ENCODE measurements at regions not wholly inside any gene's neighbourhood (a gene's known extent, or its start where the extent isn't known, plus 50 kb on each side); places are given as distances from the start of the nearest gene placed in this dataset.
A peak's percentile ranks its signal among the peaks of the same experiment; 100 is the strongest.

DNA sequence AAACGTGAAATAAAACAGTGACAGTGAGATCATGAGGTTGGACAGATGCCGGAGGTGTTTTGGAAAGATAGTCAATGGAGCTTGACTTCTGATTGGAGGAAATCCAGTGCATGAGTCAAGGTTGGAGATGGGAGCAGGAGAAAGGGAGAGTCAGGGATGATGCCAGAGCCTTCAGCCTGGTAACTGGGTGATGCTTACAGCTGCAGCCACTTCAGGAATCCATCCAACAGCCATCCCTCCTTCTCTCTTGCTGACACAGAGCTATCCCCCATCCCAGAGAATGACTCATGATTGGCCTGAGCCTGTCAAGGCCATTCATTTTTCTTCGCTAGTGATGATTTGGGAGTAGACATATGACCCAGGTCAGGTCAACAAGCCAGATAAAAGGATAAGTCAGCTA is 112.8 kb downstream of the SAMD5 start:
- peak; percentile 42 for DNase-seq

DNA sequence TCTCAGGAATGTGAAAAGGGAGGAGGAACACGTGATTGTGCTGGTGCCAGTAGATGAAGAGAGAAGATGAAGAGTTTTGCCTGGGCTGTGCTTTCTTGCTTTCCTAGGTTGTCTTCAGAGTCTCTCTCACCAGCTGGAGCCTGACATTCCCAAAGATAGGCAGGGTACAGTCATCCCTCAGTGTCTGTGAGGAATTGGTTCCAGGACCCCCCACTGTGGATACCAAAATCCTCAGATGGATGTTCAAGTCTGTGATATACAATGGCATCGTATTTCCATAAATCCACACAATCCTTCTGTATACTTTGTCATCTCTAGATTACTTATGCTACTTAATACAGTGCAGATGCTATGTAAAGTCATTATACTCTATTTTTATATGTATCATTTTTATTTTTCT is 113.5 kb downstream of the SAMD5 start:
- no peak for DNase-seq

DNA sequence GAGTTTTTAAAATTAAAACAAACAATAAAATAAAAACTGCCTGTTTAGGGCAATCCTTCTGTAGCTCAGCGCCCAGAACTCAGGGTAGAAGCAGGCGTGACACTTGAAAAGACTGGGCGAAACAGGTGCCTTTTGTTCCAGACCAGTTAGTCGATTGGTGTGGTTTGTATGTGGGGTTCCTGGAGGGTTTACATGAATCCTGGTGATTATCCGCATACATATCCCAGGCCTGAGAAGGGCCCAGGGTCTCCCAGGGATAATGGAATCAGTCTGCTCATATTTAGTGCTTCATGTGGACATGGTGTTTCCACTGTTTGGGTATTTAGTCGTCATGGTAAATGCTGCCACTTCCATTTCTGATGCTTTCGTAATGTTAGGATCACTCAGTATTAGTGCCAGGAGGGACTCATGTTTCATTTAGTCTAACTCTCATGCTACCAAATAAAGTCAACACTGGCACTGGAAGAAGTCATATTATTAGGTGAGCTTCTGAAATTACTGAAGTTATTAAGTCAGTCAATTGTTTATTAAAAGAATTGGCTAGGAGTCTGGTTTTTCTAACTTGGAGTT is 116.5 kb downstream of the SAMD5 start:
- no peak for DNase-seq

DNA sequence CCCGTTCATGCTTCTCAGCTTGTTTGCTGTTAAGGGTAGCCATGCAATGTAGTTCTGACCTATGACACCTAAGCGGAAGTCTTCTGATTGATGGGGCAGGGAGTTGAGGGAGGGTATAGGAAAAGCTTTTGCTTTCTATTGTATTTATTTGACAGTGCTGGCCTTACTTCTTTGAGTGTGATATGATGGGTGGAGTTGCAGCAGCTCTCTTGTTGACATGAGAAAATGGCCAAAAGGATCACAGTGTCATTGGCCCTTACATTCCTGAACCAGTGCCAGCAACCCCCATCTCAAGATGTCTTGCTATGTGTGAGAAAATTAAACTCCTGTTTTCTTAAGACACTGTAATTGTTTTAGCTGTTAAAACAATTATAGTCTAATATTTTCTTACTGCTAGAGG is 117.5 kb downstream of the SAMD5 start:
- DNase-seq: no peak

DNA sequence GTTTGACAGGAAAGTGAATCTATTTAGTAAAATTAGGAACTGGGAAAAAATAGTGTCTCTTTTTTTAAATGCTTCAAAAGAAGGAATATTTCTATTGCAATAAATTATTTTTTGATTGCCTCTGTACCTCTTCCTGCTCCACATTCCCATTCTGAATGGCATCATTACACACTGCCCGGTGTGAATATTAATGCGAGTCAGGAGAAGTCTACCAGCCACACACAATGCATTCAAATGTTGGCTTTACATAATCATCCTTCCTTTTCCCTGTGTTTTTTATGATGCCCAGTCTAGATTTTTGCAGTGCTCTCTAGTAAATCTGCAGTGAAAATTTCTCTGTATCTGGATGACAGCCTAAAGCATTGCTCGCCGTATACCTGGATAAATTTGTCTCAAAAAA is 118.9 kb downstream of the SAMD5 start:
- DNase-seq: no peak

DNA sequence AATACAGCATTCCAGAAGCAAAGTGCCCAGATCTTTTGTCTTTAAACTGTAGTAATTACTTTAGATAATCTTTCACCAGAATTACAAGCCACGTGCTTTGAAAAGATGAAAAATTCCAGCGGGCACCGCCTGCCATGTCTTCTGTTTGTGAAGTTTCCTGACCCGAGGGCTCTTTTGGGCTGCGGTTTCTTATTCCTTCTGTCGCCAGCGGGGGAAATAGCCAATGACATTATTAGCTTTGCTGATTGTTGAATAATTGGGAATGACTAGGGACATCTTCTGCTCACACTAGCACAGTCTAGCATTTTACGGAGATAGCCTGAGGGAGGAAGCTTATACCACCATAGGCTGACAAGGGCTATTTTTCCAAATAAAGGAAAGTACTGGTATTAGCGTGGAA is 124.7 kb downstream of the SAMD5 start:
- DNase-seq: no peak

DNA sequence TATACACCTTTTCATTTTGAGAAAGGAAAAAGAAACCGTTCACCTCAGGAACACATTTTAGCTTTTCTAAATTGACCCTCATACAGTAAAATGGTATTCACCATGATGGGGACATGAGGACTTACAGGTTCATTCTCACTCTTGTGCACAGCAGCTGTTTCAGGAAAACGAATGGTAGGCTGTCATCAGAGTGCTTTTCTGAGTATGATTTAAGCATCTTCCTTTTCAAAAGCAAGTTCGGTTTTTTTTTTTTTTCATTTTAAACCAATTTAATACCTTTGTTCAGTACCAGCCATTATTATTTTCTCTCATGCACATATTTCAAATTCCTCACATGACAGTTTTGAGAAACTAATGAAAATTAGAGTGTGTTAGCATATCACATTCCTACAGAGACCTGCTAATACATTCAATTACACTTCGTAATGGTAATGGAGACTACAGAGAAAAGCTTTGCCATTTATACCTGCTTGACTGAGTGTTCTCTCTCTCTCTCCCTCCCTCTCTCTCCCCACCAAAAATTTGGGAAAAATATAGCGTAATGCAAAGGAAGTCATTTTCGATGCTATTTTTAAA is 129.2 kb downstream of the SAMD5 start:
- DNase-seq: no peak

DNA sequence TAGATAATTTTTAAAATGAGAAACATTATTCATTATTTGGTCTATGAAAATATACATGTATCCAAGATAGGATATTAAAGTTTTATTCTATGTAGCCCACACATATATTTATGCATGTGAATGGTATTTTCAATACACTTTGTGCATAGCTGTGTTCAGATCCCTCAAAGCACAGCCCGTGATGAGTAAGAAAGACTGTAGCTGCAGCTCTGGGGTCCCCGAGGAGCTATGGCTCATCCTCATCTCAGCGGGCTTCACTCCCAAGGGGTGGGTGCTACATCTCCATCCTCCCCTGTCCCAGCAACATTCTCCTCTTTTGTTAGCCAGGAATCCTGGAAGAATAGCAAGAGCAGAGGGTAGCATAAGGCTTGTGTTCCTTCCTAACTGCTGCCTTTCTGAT is 130.8 kb downstream of the SAMD5 start:
- DNase-seq: no peak

DNA sequence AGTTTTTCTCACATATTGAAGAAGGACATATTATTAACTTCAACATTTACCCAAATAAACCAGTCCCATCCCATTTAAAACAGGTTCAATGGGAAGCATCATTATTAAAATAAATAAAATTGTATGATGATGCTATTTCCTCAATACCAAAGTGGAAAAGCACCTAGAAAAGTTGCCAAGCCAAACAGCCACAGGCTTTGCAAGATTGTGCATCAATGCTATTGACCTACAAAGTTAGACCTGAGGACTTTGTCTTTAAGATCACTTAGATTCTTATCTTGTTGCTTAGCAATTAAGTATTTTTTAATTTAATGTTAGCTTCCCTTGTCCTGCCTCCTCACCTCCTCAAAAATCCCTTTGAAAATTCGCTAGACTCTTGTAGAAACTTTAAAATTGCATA is 132.1 kb downstream of the SAMD5 start:
- DNase-seq: no peak

DNA sequence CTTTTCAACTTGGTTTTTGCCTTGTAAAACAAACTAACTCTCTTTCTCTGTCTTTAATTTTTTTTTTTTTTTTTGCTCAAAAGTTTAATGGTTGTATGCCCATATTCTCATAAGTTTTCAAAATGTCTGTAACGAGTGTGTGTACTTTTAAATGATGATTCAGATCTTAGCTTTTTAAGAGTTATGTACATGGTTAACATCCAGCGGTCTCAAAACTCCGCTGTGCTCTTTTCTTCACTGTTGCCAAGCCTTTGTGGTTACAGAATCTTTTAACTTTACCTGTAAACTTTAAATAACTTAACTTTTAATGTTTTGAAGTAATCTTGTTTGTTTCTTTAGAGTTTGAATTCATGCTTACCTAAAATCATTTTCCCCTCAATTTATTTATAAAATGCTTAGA is 133.0 kb downstream of the SAMD5 start:
- DNase-seq: no peak

DNA sequence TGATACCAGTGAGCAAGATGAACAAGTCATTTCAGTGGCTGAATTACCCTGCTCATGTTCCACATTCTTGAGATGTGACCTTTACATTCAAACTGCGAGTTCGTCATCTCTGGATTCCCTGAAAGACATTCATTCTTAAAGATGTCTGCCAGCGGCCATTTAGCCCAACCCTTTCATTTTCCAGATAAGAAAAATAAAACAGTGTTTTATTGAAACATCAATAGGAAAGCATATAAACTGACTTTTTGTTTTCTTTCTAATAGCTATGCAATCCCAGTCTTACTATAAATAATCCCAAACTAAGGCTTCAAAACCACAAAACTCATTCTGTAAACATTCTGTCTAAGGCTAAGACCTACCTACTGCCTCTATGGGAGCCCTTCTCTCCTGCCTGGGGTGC is 134.0 kb downstream of the SAMD5 start:
- DNase-seq: no peak

DNA sequence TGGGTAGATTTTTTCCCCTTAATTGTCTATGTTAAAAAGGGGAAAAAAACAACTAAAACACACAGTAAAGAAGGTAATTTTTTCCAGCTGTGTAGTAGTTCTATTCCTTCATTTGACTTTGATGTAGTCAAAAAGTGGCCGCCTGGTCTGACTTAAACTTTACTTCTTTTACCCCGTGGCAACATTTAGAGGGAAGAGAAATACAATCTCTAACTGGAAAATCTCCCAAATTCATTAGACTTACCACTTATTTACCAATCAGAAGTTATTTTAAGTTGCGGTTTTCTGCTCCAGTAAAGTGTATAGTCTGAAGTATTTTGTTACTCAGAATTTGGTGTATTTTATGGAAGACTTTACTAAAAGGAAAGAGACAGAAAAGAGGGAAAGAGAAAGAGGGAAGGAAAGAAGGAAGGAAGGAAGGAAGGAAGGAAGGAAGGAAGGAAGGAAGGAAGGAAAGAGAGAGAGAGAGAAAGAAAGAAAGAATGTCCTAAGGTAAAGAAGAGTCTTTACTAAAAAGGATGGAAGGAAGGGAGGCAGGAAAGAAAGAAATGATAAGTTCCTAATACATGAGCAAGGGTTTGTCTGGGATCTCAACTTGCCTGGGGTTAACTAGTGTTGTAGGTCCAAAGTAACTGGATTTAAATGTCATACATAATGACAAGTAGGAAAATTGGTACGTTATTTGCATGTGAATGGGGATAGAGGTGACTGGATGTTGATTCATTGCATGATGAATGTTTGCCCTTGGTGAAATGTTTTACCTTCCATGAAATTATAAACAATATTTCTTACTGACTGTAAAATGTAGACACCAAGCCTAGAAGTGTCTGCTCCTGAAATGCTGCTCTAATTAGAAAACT is 135.1 kb downstream of the SAMD5 start:
- DNase-seq: no peak

DNA sequence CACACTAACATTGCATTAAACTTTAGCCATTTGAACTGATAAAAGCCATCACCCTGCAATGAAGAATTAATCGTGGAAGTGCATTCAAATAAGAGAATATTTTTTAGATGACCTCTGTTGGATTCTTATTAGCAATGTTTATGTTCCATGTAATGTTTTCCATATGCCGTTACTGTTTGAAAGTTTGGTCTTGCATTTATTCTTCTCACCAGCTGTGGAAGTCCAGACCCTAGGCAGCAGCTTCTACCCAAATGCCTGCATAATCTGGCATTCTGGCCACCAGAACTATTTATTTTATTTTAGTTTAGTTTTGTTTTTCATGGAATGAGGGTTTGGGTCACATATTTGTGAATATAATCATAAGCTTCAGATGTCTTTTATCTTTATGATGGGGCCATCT is 140.4 kb downstream of the SAMD5 start:
- DNase-seq: no peak

DNA sequence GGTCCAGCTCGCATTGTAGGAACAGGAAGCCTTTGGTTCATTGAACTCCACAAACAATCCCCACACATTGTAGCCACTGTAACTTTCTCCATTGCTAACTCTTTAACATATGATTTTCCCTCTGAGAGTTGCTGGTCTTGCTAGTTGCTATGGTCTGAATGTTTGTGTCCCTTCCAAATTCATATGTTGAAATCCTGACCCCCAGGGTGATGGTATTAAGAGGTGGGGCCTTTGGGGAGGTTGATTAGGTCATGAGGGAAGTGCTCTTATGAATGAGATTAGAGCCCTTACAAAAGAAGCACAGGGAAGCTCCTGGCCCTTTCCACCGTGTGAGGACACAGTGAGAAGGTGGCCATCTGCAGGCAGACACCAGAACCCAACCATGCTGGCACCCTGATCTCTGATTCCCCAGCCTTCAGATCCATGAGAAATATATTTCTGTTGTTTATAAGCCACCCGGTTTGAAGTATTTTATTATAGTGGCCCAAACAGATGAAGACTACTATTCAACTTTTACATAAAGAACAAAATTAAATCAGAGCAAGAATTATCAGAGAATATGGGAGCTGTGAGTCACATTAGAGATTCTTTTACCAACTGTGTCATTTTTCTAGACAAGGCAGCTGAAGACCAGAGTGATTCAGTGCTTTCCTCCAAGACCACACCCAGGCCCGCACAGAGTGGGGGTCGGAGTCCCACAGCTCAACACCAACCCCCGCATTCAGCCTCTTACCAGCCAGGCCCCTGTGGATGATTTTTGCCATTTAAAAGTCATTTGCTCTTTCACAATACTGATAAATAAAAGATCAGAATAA is 143.0 kb downstream of the SAMD5 start:
- DNase-seq: no peak

DNA sequence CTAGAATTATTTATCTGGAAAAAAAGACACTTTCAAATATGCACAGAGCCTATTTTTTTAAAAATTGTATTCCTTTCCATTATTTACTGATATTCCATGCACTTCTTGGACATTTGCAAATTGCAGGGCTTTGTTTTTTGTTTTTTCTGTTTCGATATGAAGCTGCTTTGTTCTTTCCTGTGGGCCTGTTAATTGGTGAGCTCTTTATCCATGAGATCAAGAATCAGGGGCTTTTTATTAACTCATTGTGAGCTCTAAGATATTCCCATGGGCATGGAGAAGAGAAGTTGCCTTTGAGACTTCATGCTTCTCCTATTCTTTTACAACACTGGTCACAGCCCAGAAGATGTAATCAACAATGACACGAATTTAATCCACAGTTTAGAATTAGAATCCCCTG is 145.1 kb downstream of the SAMD5 start:
- no peak for DNase-seq

DNA sequence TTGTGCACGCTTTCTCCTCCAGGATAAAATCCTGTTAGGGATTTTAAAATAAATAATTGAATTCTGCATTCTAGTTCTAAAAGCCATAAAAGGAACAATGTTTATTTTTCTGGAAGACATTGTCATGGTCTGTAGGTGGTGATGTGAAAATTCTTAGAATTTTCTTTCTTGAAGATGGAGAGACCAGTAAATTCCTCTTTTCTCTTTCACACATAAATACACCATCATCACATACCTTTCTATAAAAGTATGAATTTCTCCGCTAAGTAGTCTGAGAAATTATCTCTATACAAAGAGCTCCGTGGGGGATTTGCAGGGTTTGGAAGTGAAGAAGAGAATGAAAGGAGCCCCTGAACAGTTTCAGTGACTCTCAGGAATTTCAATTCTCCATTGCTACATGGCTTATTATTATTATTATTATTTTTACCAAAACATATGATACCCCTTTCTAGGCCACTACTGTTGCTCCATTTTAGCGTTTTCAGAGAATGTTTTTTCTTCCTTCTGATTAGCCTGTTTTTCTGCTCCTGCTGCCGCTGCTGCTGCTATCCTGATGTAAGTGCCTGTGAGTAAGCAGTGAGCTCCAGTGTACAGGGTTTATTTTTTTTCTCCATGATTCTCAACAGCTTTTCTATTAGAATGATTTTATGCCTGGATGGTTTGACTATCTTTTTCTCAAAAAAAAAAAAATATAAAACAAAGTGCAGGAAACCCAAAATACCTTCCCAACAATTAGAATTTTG is 145.8 kb downstream of the SAMD5 start:
- no peak for DNase-seq

DNA sequence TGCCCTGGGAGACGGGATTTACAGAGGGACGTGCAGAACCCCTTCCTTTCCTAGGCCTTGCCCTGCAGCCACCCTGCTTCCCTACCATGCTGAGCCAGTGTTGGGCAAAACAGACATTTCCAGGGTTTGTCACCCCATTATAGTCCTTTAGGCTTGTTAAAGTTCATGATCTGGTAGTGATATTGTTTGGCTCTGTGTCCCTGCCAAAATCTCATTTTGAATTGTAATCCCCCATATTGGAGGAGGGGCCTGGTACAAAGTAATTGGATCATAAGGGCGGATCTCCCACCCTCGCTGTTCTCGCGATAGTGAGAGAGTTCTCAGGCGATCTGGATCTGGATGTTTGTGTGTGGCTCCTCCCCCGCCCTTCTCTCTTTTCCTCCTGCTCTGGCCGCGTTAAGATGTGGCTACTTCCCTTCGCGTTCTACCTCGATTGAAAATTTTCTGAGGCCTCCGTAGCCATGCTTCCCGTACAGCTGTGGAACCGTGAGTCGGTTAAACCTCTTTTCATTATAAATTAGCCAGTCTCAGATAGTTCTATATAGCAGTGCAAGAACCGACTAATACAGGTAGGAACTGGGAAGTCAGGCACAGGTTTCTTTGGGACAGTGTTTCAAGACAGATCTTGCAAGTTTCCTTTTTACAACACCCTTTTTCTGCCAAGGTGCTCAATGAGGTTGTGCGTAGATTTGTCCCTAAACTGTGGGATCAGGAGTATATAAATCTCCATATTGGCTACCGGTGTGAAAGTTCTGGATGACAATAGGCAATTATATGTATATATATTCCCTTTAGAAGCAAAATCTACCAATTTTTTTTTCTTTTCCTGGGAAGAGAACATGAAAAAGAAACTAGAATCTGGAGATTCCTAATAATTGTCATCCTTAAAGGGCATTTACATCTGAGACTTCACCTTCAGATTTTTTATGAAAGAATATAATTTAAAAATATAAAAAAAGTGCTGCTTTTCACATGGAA is 152.1 kb downstream of the SAMD5 start:
- peak; percentile 9 for DNase-seq

DNA sequence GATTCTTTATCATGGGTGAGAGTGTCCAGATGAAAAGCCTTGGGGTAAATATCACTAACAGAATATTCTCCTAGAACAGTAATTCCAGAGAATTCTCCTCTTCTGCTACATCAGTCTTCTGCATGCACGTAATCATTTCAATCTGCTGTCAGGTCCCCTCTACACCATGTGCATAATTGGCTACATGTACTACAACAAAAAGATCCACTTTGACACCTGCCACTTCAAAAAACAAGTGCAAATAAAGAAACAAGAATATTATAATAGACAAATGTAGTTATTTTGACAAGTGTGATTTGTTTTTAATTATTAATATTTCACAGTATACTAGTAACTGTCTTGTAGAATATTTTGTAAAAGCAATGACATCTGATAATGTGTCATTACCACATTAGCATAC is 154.2 kb downstream of the SAMD5 start:
- DNase-seq: no peak

DNA sequence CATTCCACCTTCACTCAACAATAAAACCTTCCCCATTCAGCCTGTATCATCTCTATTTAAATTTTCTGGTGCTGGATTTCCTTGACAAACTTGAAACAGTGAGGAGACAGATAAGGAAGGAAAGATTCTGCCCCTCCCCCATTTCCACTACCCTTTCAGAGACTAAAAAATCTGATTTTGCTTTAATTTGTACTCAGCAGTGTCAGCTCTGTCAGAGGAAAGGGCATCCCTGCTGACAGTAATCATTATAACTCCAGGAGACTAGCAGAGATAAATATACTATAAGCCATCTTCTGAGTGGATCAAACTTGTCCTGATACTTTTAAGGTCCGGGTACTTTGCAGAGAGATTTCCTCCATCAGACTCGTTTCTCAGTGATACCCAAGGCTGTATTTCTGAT is 155.6 kb downstream of the SAMD5 start:
- no peak for DNase-seq

DNA sequence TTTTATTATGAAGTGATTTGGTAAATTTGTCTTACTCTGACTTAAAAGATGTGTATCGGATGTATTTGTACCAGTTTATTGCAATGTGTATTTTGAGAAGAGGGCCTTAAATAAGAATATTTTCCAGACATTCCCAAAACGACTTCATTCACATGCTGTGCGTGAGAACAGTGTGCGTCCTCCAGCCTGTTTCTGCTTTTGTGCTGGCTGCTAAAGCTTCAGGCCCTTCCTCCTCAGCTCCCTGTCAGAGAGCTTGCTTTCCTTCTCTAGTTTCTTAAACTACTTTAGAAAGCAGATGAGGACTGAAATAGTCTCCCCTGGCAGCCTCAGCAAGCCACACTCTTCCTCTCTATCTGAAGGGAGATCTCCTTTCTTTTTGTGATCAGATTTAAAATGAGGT is 157.8 kb downstream of the SAMD5 start:
- no peak for DNase-seq

DNA sequence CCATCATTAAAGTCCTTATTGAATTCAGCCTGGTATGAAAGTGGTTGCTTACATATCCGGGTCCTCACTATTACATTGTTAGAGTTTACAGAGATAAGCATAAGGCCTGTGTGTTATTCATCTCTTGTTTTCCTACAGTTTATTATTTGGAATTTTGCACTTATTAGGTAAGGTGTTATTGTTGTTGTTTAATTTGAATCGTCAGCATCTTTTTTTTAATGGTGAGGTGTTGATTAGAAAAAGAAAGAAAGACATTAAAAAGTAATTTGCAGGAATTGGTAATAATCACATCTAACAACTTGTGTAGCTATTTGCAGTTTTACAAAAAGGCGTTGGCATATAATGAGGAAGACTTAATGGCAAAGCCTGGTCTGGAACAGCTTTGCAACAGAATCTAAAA is 158.6 kb downstream of the SAMD5 start:
- DNase-seq: no peak

DNA sequence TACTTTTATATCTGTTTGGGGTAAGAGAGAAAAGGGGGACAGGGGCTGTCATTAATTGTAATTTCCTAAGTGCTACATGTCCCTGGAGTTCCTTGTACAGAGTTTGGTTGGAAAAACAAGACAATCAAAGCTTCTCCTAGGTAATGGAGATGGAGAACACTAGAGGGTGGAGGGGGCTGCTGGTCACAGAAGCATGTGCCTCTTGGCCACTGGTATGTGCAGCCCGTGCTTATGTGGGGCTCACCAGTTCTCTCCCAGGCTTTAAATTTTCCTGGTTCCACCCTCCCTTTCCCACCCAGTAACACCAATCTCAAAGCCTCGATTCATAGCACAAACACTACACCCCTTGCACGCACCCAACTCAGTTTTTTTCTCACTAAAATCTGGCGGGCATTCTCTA is 165.6 kb downstream of the SAMD5 start:
- DNase-seq: no peak

Data from NCI-H446 treated with DMSO at 0.1 percent for 48 hours (cell line).